Posterior vena cava (tissue), 2 donors: ENCODE measurements at regions not wholly inside any gene's neighbourhood (a gene's known extent, or its start where the extent isn't known, plus 50 kb on each side); places are given as distances from the start of the nearest gene placed in this dataset.

Source experiments
- DNase-seq: peaks from one replicate; pipeline ENCODE4 v3.0.0-alpha.2; 2020; ENCODE audit warnings: low spot score
- intact Hi-C, 2 donors: fragments of 100-400 bp; cut with DNase I; formaldehyde crosslinking; loops; one replicate each; pipeline versions ENCODE4 v1.14.1 to v1.14.2; 2022 to 2023
- donor health status: DM: yes; HTN: yes; CAD: no.
- donor health status: DM: yes; HTN: yes; CAD: no.

GRCh38 chr21:43269440-43269839 lies 100.6 kb downstream of the CRYAA start:
- intact Hi-C loops = no loop called here
- DNase-seq = no peak

- DNase-seq = no peak
- intact Hi-C loops = no loop called here
These were observed 100.0 kb downstream of the CRYAA start for GRCh38 chr21:43268804-43269186.

- no peak for DNase-seq
- intact Hi-C loops = no loop called here
These were observed 99.4 kb downstream of the CRYAA start for GRCh38 chr21:43268086-43268803.

DNA sequence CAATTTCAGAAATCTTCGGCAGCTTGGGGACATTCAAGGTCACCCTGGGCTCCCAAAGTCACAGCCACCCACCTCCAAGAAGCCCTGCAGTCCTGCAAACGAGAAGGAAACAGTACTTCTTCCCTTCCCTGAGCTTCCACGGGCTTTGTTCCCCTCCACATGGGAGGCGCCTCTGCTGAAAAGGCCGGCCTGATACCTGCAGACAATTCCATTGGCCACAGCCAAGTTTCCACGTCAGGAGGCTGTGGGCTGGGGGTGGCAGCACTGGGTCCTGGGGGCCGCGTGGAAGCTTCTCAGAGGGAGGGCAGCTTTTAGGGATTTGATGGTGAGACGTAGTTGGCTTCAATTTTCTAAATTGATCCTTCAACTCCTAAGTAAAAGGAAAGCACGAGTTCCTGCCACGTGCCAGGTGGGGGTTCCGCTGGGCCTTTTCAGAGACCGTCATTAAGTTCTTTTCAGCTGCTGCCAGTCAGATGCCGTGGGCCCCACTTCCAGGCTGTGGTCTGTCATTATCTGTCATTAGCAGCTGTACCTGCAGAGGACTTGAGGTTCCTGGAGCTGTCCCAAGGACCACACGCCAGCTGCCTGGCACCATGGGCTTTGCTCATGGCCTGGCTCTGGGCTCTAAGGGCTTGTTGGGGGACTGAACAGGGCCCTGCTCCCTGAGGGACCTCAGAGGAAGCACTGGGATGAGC lies 98.7 kb downstream of the CRYAA start:
- intact Hi-C loops = no loop called here
- no peak for DNase-seq

GRCh38 chr21:43266534-43266933 lies 97.7 kb downstream of the CRYAA start:
- intact Hi-C loops = no loop called here
- DNase-seq = no peak

DNA sequence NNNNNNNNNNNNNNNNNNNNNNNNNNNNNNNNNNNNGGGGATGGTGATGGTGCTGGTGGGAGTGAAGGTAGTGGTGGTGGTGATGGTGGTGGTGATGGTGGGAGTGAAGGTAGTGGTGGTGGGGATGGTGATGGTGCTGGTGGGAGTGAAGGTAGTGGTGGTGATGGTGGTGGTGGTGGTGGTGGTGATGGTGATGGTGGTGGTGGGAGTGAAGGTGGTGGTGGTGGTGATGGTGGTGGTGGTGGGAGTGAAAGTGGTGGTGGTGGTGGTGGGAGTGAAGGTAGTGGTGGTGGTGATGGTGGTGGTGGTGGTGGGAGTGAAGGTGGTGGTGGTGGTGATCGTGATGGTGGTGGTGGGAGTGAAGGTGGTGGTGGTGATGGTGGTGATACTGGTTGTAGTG lies 93.6 kb downstream of the CRYAA start:
- no peak for DNase-seq

More for the DNA sequence above, 93.6 kb downstream of the CRYAA start:
- intact Hi-C loops = no loop called here
